Activated naive CD8-positive, alpha-beta T cell treated with anti-CD3 and anti-CD28 coated beads, Interleukin-2, amount 50 U/mL, for 24 hours (primary cell): ENCODE measurements at regions not wholly inside any gene's neighbourhood (a gene's known extent, or its start where the extent isn't known, plus 50 kb on each side); places are given as distances from the start of the nearest gene placed in this dataset.
A peak's percentile ranks its signal among the peaks of the same experiment; 100 is the strongest.

Source experiments
- ATAC-seq: fragments of 150-1000 bp; cut with Tn5 transposase; one replicate; pipeline ENCODE4 v1.10.0; 2021
- DNase-seq: peaks from one replicate; pipeline ENCODE4 v3.0.0; 2021
- H3K27ac Mint-ChIP-seq: one replicate; pipeline ENCODE4 v1.8.0; 2021; ENCODE audit warnings: mild to moderate bottlenecking, mixed read lengths
- H3K27me3 Mint-ChIP-seq: one replicate; pipeline ENCODE4 v1.8.0; 2021; ENCODE audit warnings: mixed read lengths
- H3K36me3 Mint-ChIP-seq: one replicate; pipeline ENCODE4 v1.8.0; 2021; ENCODE audit warnings: low read depth, mixed read lengths
- H3K4me1 Mint-ChIP-seq: one replicate; pipeline ENCODE4 v1.8.0; 2021; ENCODE audit warnings: mixed read lengths
- H3K4me3 Mint-ChIP-seq: one replicate; pipeline ENCODE4 v1.8.0; 2021; ENCODE audit warnings: mild to moderate bottlenecking, moderate library complexity, mixed read lengths
- H3K9me3 Mint-ChIP-seq: one replicate; pipeline ENCODE4 v1.8.0; 2021; ENCODE audit warnings: mixed read lengths

DNA sequence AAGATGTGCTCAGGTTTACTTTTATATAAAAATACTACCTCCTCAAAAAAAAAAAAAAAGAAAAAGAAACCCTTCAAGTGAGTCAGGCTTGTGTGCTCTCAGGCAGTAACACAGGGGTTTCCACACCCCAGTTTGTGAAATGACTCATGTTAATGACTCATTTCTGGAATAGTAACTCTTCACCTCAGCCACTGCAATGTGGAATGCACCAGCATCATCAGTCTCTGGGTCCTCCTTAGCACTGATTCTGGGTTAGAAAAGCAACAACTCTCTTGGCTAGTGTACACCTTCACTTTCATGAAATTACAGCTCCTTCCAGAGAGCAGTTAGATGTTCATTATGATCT lies 110.6 kb downstream of the EMX2 start:
- H3K27ac Mint-ChIP-seq: peak overlapping the region; percentile 59
- peaks cover 3% of the 10 kb centered on the region for H3K36me3 Mint-ChIP-seq
- H3K4me1 Mint-ChIP-seq: peaks cover 24% of the 10 kb centered on the region
- H3K27me3 Mint-ChIP-seq: peaks cover 21% of the 10 kb centered on the region
- no peak overlapping the region for H3K4me3 Mint-ChIP-seq
- peaks cover 24% of the 10 kb centered on the region for H3K9me3 Mint-ChIP-seq
- ATAC-seq (peak; percentile 91), DNase-seq (peak; percentile 19)

GRCh38 chr10:117654105-117654504 lies 111.6 kb downstream of the EMX2 start:
- peaks cover 24% of the 10 kb centered on the region for H3K9me3 Mint-ChIP-seq
- peaks cover 3% of the 10 kb centered on the region for H3K36me3 Mint-ChIP-seq
- ATAC-seq (no peak), DNase-seq (no peak)
- no peak overlapping the region for H3K27ac Mint-ChIP-seq
- no peak overlapping the region for H3K4me3 Mint-ChIP-seq
- peaks cover 25% of the 10 kb centered on the region for H3K27me3 Mint-ChIP-seq
- H3K4me1 Mint-ChIP-seq: peaks cover 24% of the 10 kb centered on the region

GRCh38 chr10:117656385-117657367 lies 114.1 kb downstream of the EMX2 start:
- Mint-ChIP-seq H3K27ac (no peak overlapping the region), H3K36me3 (peaks cover 3% of the 10 kb centered on the region), H3K4me3 (no peak overlapping the region), H3K9me3 (peaks cover 12% of the 10 kb centered on the region), H3K27me3 (peaks cover 18% of the 10 kb centered on the region), H3K4me1 (peaks cover 24% of the 10 kb centered on the region)
- DNase-seq (no peak), ATAC-seq (peak; percentile 52)

- ATAC-seq: no peak
Observed at GRCh38 chr10:117661316-117661715, 118.8 kb downstream of the EMX2 start.

GRCh38 chr10:117662126-117662525 lies 119.6 kb downstream of the EMX2 start:
- DNase-seq: no peak
- Mint-ChIP-seq H3K27me3 (peaks cover 18% of the 10 kb centered on the region), H3K4me3 (no peak overlapping the region), H3K9me3 (no peaks in the 10 kb centered on the region), H3K27ac (no peak overlapping the region), H3K36me3 (no peaks in the 10 kb centered on the region), H3K4me1 (peaks cover 2% of the 10 kb centered on the region)
- ATAC-seq: no peak

More at GRCh38 chr10:117661316-117661715, 118.8 kb downstream of the EMX2 start:
- peaks cover 10% of the 10 kb centered on the region for H3K4me1 Mint-ChIP-seq
- no peak for DNase-seq
- H3K4me3 Mint-ChIP-seq: no peak overlapping the region
- no peak overlapping the region for H3K27ac Mint-ChIP-seq
- peaks cover 21% of the 10 kb centered on the region for H3K27me3 Mint-ChIP-seq
- peaks cover 3% of the 10 kb centered on the region for H3K9me3 Mint-ChIP-seq
- peaks cover 3% of the 10 kb centered on the region for H3K36me3 Mint-ChIP-seq

DNA sequence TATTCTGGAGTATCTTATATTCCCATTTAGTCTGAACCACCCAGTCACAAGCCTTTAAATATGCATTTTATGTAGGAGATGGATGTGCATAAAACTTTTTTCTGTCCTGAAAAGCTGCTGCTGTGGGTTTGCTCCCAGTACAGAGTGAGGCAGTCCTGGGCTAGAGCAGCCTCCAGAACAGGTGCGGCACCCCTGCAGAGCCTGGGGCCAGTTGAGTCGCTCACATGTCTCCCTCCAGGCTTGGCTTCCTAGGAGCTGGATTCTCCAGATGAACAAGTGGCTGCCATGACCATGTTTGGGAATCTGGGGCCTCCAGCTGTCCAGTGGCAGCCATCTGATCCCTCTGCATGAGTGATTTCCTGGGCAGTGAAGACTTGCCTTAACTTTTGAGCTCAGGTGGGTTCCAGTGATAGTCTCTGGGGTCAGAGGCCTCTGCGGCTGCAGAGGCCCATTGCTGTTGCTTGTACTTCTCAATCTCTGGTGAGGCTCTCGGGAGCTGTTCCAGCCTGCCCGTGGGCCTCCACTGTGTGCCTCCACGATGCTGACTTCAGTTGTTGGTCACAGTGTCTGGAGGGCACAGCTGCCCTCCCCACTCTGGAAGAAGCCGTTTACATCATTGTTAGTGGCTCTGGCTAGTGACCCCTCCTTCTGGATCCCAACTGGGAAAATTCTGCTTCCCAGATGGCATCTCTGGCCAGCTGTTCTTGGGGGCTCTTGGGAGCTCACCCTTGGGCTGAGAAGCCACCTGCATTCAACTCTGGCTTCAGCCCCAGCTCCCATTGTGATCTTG lies 120.4 kb downstream of the EMX2 start:
- ATAC-seq (no peak), DNase-seq (no peak)
- H3K9me3 Mint-ChIP-seq: no peaks in the 10 kb centered on the region

GRCh38 chr10:117663750-117664149 lies 121.2 kb downstream of the EMX2 start:
- ATAC-seq: peak; percentile 67
- no peak overlapping the region for H3K27ac Mint-ChIP-seq
- no peak for DNase-seq
- no peaks in the 10 kb centered on the region for H3K9me3 Mint-ChIP-seq
- no peak overlapping the region for H3K4me3 Mint-ChIP-seq
- peaks cover 2% of the 10 kb centered on the region for H3K4me1 Mint-ChIP-seq
- H3K27me3 Mint-ChIP-seq: peaks cover 12% of the 10 kb centered on the region
- no peaks in the 10 kb centered on the region for H3K36me3 Mint-ChIP-seq

More for the DNA sequence above, 120.4 kb downstream of the EMX2 start:
- Mint-ChIP-seq H3K27ac (no peak overlapping the region), H3K4me1 (peaks cover 2% of the 10 kb centered on the region), H3K27me3 (peaks cover 13% of the 10 kb centered on the region), H3K36me3 (no peaks in the 10 kb centered on the region), H3K4me3 (no peak overlapping the region)

DNA sequence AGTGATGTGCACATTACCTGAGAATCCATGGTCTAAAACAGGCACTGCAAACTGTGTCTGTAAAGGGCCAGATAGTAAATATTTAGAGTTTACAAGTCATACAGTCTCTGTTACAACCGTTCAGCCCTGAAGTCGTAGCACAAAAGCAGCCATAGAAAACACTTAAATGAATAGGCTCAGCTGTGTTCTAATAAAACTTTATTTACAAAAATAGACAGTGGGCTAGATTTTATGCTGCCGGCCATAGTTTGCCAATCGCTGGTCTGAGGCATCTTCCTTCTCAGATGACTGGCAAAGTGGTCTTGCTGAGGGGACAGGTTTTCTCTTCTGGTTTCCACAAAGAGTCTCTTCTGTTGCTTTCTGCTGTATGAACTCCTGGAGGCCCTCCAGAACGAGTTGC lies 121.7 kb downstream of the EMX2 start:
- H3K4me1 Mint-ChIP-seq: peaks cover 2% of the 10 kb centered on the region
- no peak overlapping the region for H3K4me3 Mint-ChIP-seq
- no peak overlapping the region for H3K27ac Mint-ChIP-seq
- no peaks in the 10 kb centered on the region for H3K36me3 Mint-ChIP-seq
- no peaks in the 10 kb centered on the region for H3K9me3 Mint-ChIP-seq
- DNase-seq (no peak), ATAC-seq (no peak)
- peaks cover 8% of the 10 kb centered on the region for H3K27me3 Mint-ChIP-seq

DNA sequence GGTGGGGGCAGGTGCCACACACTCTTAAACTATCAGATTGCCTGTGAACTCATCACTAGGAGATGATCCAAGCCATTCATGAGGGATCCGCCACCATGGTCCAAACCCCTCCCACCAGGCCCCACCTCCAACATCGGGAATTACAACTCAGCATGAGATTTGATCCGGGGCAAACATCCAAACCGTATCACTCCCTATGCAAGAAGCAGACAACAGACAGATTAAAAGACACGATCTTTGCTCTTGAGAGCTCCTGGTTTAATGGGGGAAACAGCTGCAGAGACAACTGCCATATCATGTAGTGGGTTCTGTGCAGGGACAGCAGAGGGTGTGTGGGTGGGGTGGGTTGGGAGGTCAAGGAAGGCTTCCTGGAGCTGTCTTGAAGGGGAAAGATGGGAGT lies 123.6 kb downstream of the EMX2 start:
- ATAC-seq (no peak), DNase-seq (no peak)
- Mint-ChIP-seq H3K4me1 (peaks cover 2% of the 10 kb centered on the region), H3K36me3 (no peaks in the 10 kb centered on the region), H3K4me3 (no peak overlapping the region), H3K27ac (no peak overlapping the region), H3K27me3 (peaks cover 5% of the 10 kb centered on the region), H3K9me3 (no peaks in the 10 kb centered on the region)

- H3K9me3 Mint-ChIP-seq: no peaks in the 10 kb centered on the region
- H3K4me3 Mint-ChIP-seq: no peak overlapping the region
- H3K4me1 Mint-ChIP-seq: peaks cover 2% of the 10 kb centered on the region
- ATAC-seq (no peak), DNase-seq (no peak)
- H3K27me3 Mint-ChIP-seq: peaks cover 5% of the 10 kb centered on the region
- no peaks in the 10 kb centered on the region for H3K36me3 Mint-ChIP-seq
- H3K27ac Mint-ChIP-seq: no peak overlapping the region
Observed at GRCh38 chr10:117666965-117667364, 124.4 kb downstream of the EMX2 start.

DNA sequence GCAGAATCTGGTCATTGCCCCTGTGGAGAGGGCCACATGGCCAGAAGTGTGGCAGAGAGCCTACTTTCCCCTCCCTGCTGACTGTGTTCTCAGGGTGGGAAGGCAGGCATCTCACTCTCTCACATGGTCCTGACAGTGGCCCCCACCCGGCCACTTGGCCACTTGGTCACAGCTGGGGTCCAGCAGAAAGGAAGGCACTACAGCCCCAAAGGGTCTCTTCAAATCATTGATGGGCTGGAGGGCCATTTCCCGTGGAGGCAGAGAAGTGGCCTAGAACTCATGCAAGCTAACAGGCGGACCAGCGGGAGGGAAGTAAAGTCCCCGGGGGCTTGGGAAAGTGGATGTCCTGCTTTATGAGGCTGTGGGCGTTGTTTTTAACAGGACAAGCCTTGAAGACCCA lies 125.3 kb downstream of the EMX2 start:
- H3K9me3 Mint-ChIP-seq: no peaks in the 10 kb centered on the region
- no peak for DNase-seq
- no peak for ATAC-seq
- H3K36me3 Mint-ChIP-seq: no peaks in the 10 kb centered on the region
- H3K4me3 Mint-ChIP-seq: no peak overlapping the region
- peaks cover 5% of the 10 kb centered on the region for H3K27me3 Mint-ChIP-seq
- H3K4me1 Mint-ChIP-seq: peaks cover 2% of the 10 kb centered on the region
- no peak overlapping the region for H3K27ac Mint-ChIP-seq

GRCh38 chr10:117668327-117669008 lies 125.9 kb downstream of the EMX2 start:
- Mint-ChIP-seq H3K4me3 (no peak overlapping the region), H3K9me3 (no peaks in the 10 kb centered on the region), H3K27ac (no peak overlapping the region), H3K36me3 (no peaks in the 10 kb centered on the region), H3K27me3 (peaks cover 5% of the 10 kb centered on the region), H3K4me1 (peaks cover 2% of the 10 kb centered on the region)
- DNase-seq: no peak
- ATAC-seq: no peak

DNA sequence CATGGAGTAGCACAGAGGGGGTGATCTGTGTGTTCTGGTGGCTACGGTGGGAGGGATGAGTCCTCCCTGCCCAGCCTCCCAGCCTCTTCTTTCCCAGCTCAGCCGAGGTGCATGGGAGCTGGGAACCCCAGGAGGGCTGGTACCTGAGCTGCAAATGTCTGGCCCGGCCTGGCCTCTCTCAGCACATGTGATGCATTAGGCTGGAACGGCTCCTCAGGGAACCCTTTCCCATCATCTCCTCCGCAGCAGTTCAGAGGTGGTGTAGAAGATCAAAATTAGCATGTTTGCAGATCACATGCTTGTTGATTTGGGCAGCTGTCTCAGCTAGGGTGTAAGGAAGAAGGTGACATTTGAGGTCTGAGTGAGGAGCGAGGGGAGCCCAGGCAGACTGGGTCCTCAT lies 126.6 kb downstream of the EMX2 start:
- H3K27ac Mint-ChIP-seq: no peak overlapping the region
- H3K9me3 Mint-ChIP-seq: no peaks in the 10 kb centered on the region
- no peak for DNase-seq
- H3K4me1 Mint-ChIP-seq: no peaks in the 10 kb centered on the region
- H3K27me3 Mint-ChIP-seq: peaks cover 3% of the 10 kb centered on the region
- H3K36me3 Mint-ChIP-seq: no peaks in the 10 kb centered on the region
- no peak overlapping the region for H3K4me3 Mint-ChIP-seq
- no peak for ATAC-seq

DNA sequence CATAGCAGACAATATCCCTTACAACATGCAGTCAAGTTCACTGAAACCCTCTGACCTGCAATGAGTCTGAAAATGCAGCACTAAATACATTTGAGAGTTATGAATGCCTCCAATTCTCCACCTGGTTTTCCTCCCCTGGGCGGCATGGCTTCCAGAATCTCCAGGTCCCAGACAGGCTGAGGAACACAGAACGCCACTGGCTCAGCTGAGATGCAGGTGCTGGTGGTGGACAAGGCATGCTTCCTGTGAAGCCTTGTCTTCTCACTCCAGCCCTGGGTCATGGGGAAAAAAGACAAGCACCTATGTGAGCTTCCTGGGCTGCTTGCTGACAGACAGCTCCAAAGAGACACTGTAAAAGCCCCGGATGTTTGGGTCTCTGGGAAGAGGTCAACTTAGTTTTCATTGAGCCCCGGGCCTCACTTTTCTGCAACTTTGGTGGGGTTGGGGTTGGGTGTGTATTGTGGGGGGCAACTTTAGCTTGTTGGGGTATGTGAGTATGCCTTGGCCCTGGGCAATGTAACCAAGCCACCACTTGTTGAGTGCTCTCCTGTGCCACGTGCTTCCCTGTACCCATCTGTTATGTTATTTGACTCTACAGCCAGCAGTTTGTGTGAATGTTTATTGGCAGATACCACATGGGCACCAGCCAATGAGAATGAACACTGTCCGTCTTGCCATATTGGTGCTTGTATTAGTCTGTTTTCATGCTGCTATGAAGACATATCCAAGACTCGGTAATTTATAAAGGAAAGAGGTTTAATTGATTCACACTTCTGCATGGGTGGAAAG lies 127.8 kb downstream of the EMX2 start:
- no peak overlapping the region for H3K4me3 Mint-ChIP-seq
- ATAC-seq (no peak), DNase-seq (no peak)
- peaks cover 3% of the 10 kb centered on the region for H3K27me3 Mint-ChIP-seq
- no peaks in the 10 kb centered on the region for H3K36me3 Mint-ChIP-seq
- H3K27ac Mint-ChIP-seq: no peak overlapping the region
- H3K9me3 Mint-ChIP-seq: no peaks in the 10 kb centered on the region
- no peaks in the 10 kb centered on the region for H3K4me1 Mint-ChIP-seq
